Breast epithelium (tissue), 4 donors: ENCODE measurements at regions not wholly inside any gene's neighbourhood (a gene's known extent, or its start where the extent isn't known, plus 50 kb on each side); places are given as distances from the start of the nearest gene placed in this dataset.

Source experiments
- DNase-seq, 2 donors: peaks; one replicate each; pipeline ENCODE4 v3.0.0-alpha.2; 2019; ENCODE audit warnings: low spot score in 2 of 2
- H3K27ac ChIP-seq, 2 donors: fragments of 200-600 bp; sonication (generic) in 1 of 2; one replicate each; pipeline ENCODE4 v1.5.1; 2016 to 2019; ENCODE audit warnings: mild to moderate bottlenecking in 1 of 2
- H3K27me3 ChIP-seq, 2 donors: fragments of 200-600 bp; sonication (generic) in 1 of 2; one replicate each; pipeline versions ENCODE4 v1.5.1 to v1.6.0; 2017 to 2019; ENCODE audit warnings: control low read depth in 1 of 2, mild to moderate bottlenecking in 1 of 2
- H3K36me3 ChIP-seq: fragments of 200-600 bp; one replicate; pipeline ENCODE4 v1.5.1; 2019
- H3K4me1 ChIP-seq, 2 donors: fragments of 200-600 bp; sonication (generic); one replicate each; pipeline ENCODE4 v1.5.1; 2016 to 2019; ENCODE audit warnings: control low read depth in 1 of 2
- H3K4me3 ChIP-seq, 3 donors: fragments of 200-600 bp; sonication (generic); 1 replicate in 2 of 3; 2 replicates in 1 of 3; pipeline ENCODE4 v1.5.1; 2016 to 2019; ENCODE audit warnings: mild to moderate bottlenecking in 3 of 3, moderate library complexity in 2 of 3
- H3K9me3 ChIP-seq, 2 donors: fragments of 200-600 bp; sonication (generic) in 1 of 2; one replicate each; pipeline ENCODE4 v1.5.1; 2016 to 2019; ENCODE audit warnings: control low read depth in 1 of 2
- CTCF ChIP-seq, 3 donors: fragments of 450-650 bp; IDR thresholded peaks; one replicate each; pipeline ENCODE4 v1.5.1; 2016 to 2017; ENCODE audit warnings: antibody characterized with exemption in 3 of 3, mild to moderate bottlenecking in 3 of 3, moderate library complexity in 3 of 3
- POLR2A ChIP-seq: fragments of 450-650 bp; IDR thresholded peaks from one replicate; pipeline ENCODE4 v1.6.1; 2016; ENCODE audit warnings: antibody characterized with exemption, mild to moderate bottlenecking, moderate library complexity
- POLR2AphosphoS5 ChIP-seq, 3 donors: sonication (generic); formaldehyde crosslinking; IDR thresholded peaks; one replicate each; pipeline ENCODE4 v1.6.1; 2017; ENCODE audit warnings: antibody characterized with exemption in 3 of 3
- intact Hi-C: fragments of 100-400 bp; cut with DNase I; formaldehyde crosslinking; loops from one replicate; pipeline ENCODE4 v1.15.1; 2023; ENCODE audit warnings: low total_unique reads

GRCh38 chr2:225340923-225341322 is 58.6 kb upstream of the NYAP2 start:
- TF ChIP-seq CTCF (IDR thresholded peaks at IDR 0.05) (no peak), POLR2AphosphoS5 (IDR thresholded peaks at IDR 0.05) (no peak), POLR2A (no peak)
- intact Hi-C loops = no loop called here
- no peaks in the 10 kb centered on the region for H3K9me3 ChIP-seq

GRCh38 chr2:225337183-225337582 is 62.3 kb upstream of the NYAP2 start:
- no peak overlapping the region for H3K4me3 ChIP-seq
- DNase-seq = no peak
- no peaks in the 10 kb centered on the region for H3K9me3 ChIP-seq
- H3K4me1 ChIP-seq = no peaks in the 10 kb centered on the region
- no peak overlapping the region for H3K27ac ChIP-seq
- no peaks in the 10 kb centered on the region for H3K36me3 ChIP-seq
- H3K27me3 ChIP-seq = no peaks in the 10 kb centered on the region
- no peak for TF ChIP-seq POLR2A
- no peak for TF ChIP-seq CTCF (IDR thresholded peaks at IDR 0.05)
- TF ChIP-seq POLR2AphosphoS5 (IDR thresholded peaks at IDR 0.05) = no peak
- intact Hi-C loops = no loop called here

More at GRCh38 chr2:225340923-225341322, 58.6 kb upstream of the NYAP2 start:
- DNase-seq = no peak
- H3K4me1 ChIP-seq = no peaks in the 10 kb centered on the region
- no peak overlapping the region for H3K4me3 ChIP-seq
- no peaks in the 10 kb centered on the region for H3K36me3 ChIP-seq
- H3K27ac ChIP-seq = no peak overlapping the region
- H3K27me3 ChIP-seq = no peaks in the 10 kb centered on the region

- H3K27me3 ChIP-seq = no peaks in the 10 kb centered on the region
- intact Hi-C loops = no loop called here
- H3K27ac ChIP-seq = no peak overlapping the region
- no peak overlapping the region for H3K4me3 ChIP-seq
- no peaks in the 10 kb centered on the region for H3K4me1 ChIP-seq
- TF ChIP-seq CTCF (IDR thresholded peaks at IDR 0.05) = no peak
- no peak for TF ChIP-seq POLR2AphosphoS5 (IDR thresholded peaks at IDR 0.05)
- TF ChIP-seq POLR2A = no peak
- no peaks in the 10 kb centered on the region for H3K36me3 ChIP-seq
- no peak for DNase-seq
- no peaks in the 10 kb centered on the region for H3K9me3 ChIP-seq
Measured at GRCh38 chr2:225334514-225334913, 65.0 kb upstream of the NYAP2 start.

- Histone ChIP-seq H3K27ac (no peak overlapping the region), H3K9me3 (no peaks in the 10 kb centered on the region), H3K27me3 (no peaks in the 10 kb centered on the region), H3K4me3 (no peak overlapping the region), H3K36me3 (no peaks in the 10 kb centered on the region), H3K4me1 (no peaks in the 10 kb centered on the region)
- DNase-seq = no peak
- no peak for TF ChIP-seq CTCF (IDR thresholded peaks at IDR 0.05)
- TF ChIP-seq POLR2A = no peak
- intact Hi-C loops = no loop called here
Measured at GRCh38 chr2:225328192-225328591, 71.3 kb upstream of the NYAP2 start.

GRCh38 chr2:225326969-225327368 is 72.5 kb upstream of the NYAP2 start:
- DNase-seq = no peak
- no peak for TF ChIP-seq POLR2AphosphoS5 (IDR thresholded peaks at IDR 0.05)
- no peak for TF ChIP-seq POLR2A
- TF ChIP-seq CTCF (IDR thresholded peaks at IDR 0.05) = no peak
- Histone ChIP-seq H3K27ac (no peak overlapping the region), H3K36me3 (no peaks in the 10 kb centered on the region), H3K27me3 (no peaks in the 10 kb centered on the region), H3K4me1 (no peaks in the 10 kb centered on the region), H3K9me3 (no peaks in the 10 kb centered on the region), H3K4me3 (no peak overlapping the region)
- intact Hi-C loops = loop anchor here (2.0 kb wide), 1 partner anchor 14 kb away; no protein-coding TSS in a partner anchor
